ENCODE measurements at regions not wholly inside any gene's neighbourhood (a gene's known extent, or its start where the extent isn't known, plus 50 kb on each side); places are given as distances from the start of the nearest gene placed in this dataset.
A peak's percentile ranks its signal among the peaks of the same experiment; 100 is the strongest.

DNA sequence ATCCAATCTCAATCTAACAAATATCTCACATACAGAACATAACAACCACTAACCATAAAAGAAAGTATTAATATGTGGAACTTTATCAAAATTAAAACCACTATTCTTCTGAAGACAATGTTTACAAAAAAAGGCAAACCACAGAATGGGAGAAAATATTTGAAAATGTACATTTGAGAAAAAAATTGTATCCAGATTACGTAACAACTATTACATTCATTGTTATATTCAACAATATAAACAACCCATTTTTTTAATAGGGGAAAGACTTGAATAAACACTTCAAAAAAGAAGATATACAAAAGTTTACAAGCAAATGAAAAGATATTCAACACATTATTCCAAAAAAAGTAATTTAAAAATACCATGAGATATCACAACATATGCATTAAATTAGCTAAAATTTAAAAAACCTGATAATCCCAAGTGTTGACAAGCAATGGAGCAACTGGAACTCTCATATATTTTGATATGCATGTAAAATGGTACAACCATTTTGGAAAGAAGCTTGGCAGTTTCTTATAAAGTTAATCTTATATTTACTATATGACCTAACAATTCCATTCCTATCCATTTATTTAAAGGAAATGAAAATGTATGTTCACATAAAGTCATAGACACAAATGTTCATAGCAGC, 124.3 kb upstream of the CDYL start:
- ChIA-PET CTCF (no interaction called here), POLR2A (no interaction called here)
- no peak for DNase-seq (ENCODE audit: extremely low spot score)

DNA sequence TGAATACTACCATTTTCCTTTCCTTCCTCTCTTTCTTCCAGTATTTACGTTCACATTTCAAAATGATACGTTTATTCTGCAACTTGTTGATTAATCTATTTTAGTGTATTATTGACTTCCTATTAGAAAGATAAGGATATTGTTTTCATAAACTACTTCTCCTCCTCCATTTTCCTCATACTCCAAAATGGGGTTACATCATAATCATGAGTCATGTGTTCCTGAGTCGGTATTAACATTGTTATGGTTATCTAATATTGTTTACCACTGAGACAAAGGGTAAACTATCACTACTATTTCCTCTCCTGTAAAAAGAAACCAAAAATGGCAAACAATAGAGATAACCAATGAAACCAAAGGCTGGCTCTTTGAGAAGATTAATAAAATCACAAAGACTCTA, 126.5 kb upstream of the CDYL start:
- TF ChIP-seq HDGF (IDR thresholded peaks at IDR 0.05; ENCODE audit: borderline replicate concordance) (no peak), CTBP1 (IDR thresholded peaks at IDR 0.05; ENCODE audit: borderline replicate concordance) (no peak), ZNF384 (IDR thresholded peaks at IDR 0.05) (no peak), ARNT (IDR thresholded peaks at IDR 0.05) (no peak), FOXA1 (IDR thresholded peaks at IDR 0.05) (no peak), TARDBP (IDR thresholded peaks at IDR 0.05) (no peak), L3MBTL2 (conservative IDR thresholded peaks at IDR 0.05) (no peak), FOXK2 (IDR thresholded peaks at IDR 0.05) (no peak), BHLHE40 (IDR thresholded peaks at IDR 0.05; ENCODE audit: borderline replicate concordance) (no peak), NFRKB (IDR thresholded peaks at IDR 0.05) (no peak), SP1 (IDR thresholded peaks at IDR 0.05) (no peak), SUZ12 (IDR thresholded peaks at IDR 0.05) (no peak), FOXM1 (IDR thresholded peaks at IDR 0.05; ENCODE audit: borderline replicate concordance) (no peak), LEF1 (IDR thresholded peaks at IDR 0.05; ENCODE audit: borderline replicate concordance) (no peak), ELF4 (IDR thresholded peaks at IDR 0.05) (no peak)
- TF ChIP-seq, protein P1, sequence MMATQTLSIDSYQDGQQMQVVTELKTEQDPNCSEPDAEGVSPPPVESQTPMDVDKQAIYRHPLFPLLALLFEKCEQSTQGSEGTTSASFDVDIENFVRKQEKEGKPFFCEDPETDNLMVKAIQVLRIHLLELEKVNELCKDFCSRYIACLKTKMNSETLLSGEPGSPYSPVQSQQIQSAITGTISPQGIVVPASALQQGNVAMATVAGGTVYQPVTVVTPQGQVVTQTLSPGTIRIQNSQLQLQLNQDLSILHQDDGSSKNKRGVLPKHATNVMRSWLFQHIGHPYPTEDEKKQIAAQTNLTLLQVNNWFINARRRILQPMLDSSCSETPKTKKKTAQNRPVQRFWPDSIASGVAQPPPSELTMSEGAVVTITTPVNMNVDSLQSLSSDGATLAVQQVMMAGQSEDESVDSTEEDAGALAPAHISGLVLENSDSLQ (IDR thresholded peaks at IDR 0.05), result no peak
- CTCF ChIA-PET, result no interaction called here
- no peak for DNase-seq (ENCODE audit: extremely low spot score)
- POLR2A ChIA-PET, result no interaction called here

More for the DNA sequence above, 124.3 kb upstream of the CDYL start:
- TF ChIP-seq SP1 (IDR thresholded peaks at IDR 0.05) (no peak), LEF1 (IDR thresholded peaks at IDR 0.05; ENCODE audit: borderline replicate concordance) (no peak), L3MBTL2 (conservative IDR thresholded peaks at IDR 0.05) (no peak), ELF4 (IDR thresholded peaks at IDR 0.05) (no peak), ZNF384 (IDR thresholded peaks at IDR 0.05) (no peak)
- TF ChIP-seq, protein P1 (IDR thresholded peaks at IDR 0.05), result no peak

DNA sequence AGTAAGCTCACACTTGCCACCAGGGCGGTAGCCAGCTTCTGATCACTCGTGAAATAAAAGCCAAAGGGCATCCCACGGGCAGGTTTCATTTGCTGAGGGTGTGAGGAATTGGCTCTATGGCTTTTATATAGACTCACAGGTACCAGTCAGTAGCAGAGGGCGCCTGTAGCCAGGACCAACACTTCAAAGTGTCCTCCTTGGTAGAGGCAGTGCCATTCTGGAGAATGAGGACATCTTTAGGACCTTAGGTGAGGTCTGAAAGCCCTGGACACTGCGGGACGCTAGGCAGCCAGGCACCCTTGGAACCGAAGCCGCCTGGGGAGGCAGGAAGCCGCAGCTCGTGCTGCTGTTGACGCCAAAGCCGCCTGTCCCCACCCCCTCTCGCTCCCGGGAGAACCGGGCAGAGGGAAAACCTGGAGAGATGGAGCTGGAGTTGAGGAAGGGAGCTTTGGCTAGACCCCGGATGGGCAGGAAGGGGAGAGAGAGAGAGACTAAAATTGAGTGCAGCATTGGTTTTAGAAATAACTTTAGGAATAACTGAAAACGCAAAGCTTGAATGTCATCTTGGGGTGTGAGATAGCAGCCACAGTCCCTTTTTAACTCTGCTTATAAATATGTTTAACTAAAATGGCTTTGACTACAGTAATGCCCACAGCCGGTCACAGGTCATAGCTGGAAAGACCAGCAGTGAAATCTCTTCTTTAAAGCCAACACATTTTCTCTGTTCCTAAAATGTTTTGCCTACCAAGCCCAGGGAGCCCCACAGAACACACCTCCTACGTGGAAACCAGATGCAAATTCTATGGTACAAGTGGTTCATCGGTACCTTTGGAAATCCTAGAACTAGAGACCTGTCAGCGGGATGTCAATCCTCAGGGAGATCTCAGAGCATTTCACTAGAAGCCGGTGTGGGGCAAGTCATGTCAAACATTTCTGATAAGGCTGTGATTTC, 128.5 kb upstream of the CDYL start:
- TF ChIP-seq, protein P1 (IDR thresholded peaks at IDR 0.05), result peak; percentile 35; the same call in 1 of the 2 replicates
- no peak for TF ChIP-seq NFRKB (IDR thresholded peaks at IDR 0.05)
- TF ChIP-seq L3MBTL2 (conservative IDR thresholded peaks at IDR 0.05), result peak; percentile 99
- 0 out of 2 replicates have a peak, but pooled peaks have one; percentile 34 for TF ChIP-seq FOXM1 (IDR thresholded peaks at IDR 0.05; ENCODE audit: borderline replicate concordance)
- CTCF ChIA-PET, result no interaction called here
- peak; percentile 82 for DNase-seq (ENCODE audit: extremely low spot score)
- POLR2A ChIA-PET, result interaction anchor here (1.1 to 1.6 kb wide), 5 partner anchors 10 to 133 kb away, joined by 3 to 15 read pairs (median 3); partner anchors contain the start of gene CDYL

DNA sequence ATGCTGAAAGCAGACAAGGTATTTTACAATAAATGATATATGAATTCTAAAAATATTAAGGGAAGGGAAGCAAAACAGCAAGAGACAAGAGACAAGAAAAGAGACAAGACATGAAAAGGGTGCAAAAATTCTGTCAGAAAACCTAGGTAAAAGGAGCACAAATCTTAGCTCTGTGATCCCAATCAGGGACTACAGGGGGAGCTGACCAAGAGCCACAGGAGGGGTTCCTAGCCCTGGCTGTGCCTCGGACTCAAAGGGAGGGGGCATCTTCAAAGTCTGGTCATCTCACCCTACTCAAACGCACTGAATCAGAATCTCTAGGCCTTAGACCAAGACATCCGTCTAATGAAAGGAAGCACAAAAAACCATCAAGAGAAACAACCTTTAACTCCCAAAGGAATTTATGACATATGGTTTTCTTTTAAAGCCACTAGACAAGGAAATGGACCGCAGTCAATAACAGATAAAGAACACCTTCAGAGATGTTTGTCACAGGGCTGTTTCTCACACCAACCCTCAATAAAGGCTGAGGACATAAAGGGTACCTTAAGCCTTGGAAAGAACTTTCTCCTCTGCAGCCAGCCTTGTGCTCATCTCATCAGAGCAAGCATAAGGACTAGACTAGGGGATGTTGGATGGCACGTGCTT, 130.4 kb upstream of the CDYL start:
- CTCF ChIA-PET, result no interaction called here
- POLR2A ChIA-PET, result no interaction called here
- DNase-seq (ENCODE audit: extremely low spot score), result peak; percentile 30
- no peak for TF ChIP-seq HDGF (IDR thresholded peaks at IDR 0.05; ENCODE audit: borderline replicate concordance)
- no peak for TF ChIP-seq TARDBP (IDR thresholded peaks at IDR 0.05)
- TF ChIP-seq FOXM1 (IDR thresholded peaks at IDR 0.05; ENCODE audit: borderline replicate concordance), result no peak
- no peak for TF ChIP-seq FOXK2 (IDR thresholded peaks at IDR 0.05)
- TF ChIP-seq LEF1 (IDR thresholded peaks at IDR 0.05; ENCODE audit: borderline replicate concordance), result no peak
- TF ChIP-seq L3MBTL2 (conservative IDR thresholded peaks at IDR 0.05), result no peak
- no peak for TF ChIP-seq FOXA1 (IDR thresholded peaks at IDR 0.05)
- no peak for TF ChIP-seq ELF4 (IDR thresholded peaks at IDR 0.05)
- no peak for TF ChIP-seq SP1 (IDR thresholded peaks at IDR 0.05)
- TF ChIP-seq ARNT (IDR thresholded peaks at IDR 0.05), result no peak
- no peak for TF ChIP-seq BHLHE40 (IDR thresholded peaks at IDR 0.05; ENCODE audit: borderline replicate concordance)
- TF ChIP-seq CTBP1 (IDR thresholded peaks at IDR 0.05; ENCODE audit: borderline replicate concordance), result no peak
- TF ChIP-seq ZNF384 (IDR thresholded peaks at IDR 0.05), result no peak
- TF ChIP-seq, protein P1 (IDR thresholded peaks at IDR 0.05), result no peak

DNA sequence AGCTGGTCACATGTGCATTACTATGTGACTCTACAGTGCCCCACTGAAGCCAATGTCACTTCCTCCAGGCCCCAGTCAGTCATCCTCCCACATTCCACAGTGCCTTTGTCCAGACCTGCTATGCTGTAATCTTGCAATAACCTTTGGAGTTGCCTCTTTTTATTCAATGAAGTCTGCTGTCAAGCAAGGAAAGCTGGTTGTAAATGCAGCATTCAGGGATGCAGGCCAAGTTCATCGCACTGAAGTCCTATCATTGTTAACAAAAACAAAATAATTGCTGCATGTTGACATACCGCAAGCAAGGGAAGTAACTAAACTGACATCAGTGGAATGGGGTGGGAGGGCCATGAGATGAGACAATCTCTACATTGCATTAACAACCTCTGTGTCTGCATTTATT, 131.2 kb upstream of the CDYL start:
- ChIA-PET POLR2A (no interaction called here), CTCF (no interaction called here)
- no peak for DNase-seq (ENCODE audit: extremely low spot score)
- TF ChIP-seq NFRKB (IDR thresholded peaks at IDR 0.05), result no peak

All from HEK293T (cell line).